Immature natural killer cell (primary cell): ENCODE measurements at regions not wholly inside any gene's neighbourhood (a gene's known extent, or its start where the extent isn't known, plus 50 kb on each side); places are given as distances from the start of the nearest gene placed in this dataset.

Experiments
- DNase-seq, 3 donors: peaks; one replicate each; pipeline ENCODE4 v3.0.0; 2022; ENCODE audit warnings: mixed read lengths in 1 of 3
- H3K27ac Mint-ChIP-seq, 6 donors: one replicate each; pipeline ENCODE4 v1.8.0; 2020; ENCODE audit warnings: mixed read lengths in 6 of 6, mild to moderate bottlenecking in 5 of 6, inconsistent platforms in 4 of 6, moderate library complexity in 3 of 6
- H3K27me3 Mint-ChIP-seq, 3 donors: one replicate each; pipeline ENCODE4 v1.8.0; 2020 to 2021; ENCODE audit warnings: low read depth in 3 of 3, mild to moderate bottlenecking in 3 of 3, mixed read lengths in 3 of 3, moderate library complexity in 3 of 3, inconsistent platforms in 1 of 3
- H3K36me3 Mint-ChIP-seq, 3 donors: one replicate each; pipeline ENCODE4 v1.8.0; 2020; ENCODE audit warnings: mixed read lengths in 3 of 3, inconsistent platforms in 2 of 3, mild to moderate bottlenecking in 2 of 3
- H3K4me1 Mint-ChIP-seq, 2 donors: one replicate each; pipeline ENCODE4 v1.8.0; 2020; ENCODE audit warnings: inconsistent platforms in 2 of 2, mild to moderate bottlenecking in 2 of 2, mixed read lengths in 2 of 2, moderate library complexity in 1 of 2
- H3K4me3 Mint-ChIP-seq, 5 donors: one replicate each; pipeline ENCODE4 v1.8.0; 2020; ENCODE audit warnings: mild to moderate bottlenecking in 5 of 5, mixed read lengths in 5 of 5, inconsistent platforms in 3 of 5, moderate library complexity in 3 of 5
- H3K9me3 Mint-ChIP-seq, 6 donors: one replicate each; pipeline ENCODE4 v1.8.0; 2020; ENCODE audit warnings: mild to moderate bottlenecking in 6 of 6, mixed read lengths in 6 of 6, inconsistent platforms in 4 of 6, moderate library complexity in 3 of 6

DNA sequence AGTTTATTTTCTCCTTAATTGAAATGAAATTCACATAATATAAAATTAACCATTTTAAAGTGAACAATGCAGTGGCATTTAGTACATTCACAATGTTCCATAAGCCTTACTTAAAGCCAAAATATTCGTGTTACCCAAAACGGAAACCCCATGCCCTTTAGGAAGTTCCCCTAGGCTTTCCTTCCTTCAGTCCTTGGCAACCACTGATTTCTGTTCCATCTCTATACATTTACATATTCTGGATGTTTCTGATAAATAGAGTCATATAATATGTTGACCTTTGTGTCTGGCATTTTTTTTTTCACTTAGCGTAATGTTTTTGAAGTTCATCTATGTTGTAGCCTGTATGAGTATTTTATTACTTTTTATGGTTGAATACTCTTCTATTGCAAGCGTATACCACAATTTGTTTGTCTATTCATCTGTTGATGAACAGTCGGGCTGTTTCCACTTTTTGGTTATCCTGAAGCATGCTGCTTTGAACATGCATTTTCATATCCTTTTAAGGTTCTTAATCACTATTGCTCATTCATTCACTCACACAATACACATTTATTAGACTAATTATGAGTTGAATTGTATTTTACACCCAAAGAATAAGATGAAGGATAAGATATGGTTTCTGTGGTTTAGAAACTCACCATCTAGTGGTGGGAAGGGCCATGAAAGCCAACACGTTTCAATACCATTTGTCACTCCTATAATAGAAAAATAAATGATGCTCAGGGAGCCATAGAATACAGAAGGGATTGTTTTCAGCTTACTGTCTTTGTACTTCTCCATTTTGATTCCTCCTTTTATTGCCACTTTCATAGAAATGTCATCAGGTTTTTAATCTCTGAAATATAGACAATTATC is 408.2 kb upstream of the CBLB start:
- H3K4me3 Mint-ChIP-seq = no peak overlapping the region
- peaks cover 0 to 6% (median 0%) of the 10 kb centered on the region in 3 donors for H3K36me3 Mint-ChIP-seq
- H3K27me3 Mint-ChIP-seq = no peaks in the 10 kb centered on the region
- no peak for DNase-seq
- peaks cover 6 to 19% of the 10 kb centered on the region in 2 donors for H3K4me1 Mint-ChIP-seq
- H3K9me3 Mint-ChIP-seq = no peaks in the 10 kb centered on the region
- H3K27ac Mint-ChIP-seq = no peak overlapping the region

DNA sequence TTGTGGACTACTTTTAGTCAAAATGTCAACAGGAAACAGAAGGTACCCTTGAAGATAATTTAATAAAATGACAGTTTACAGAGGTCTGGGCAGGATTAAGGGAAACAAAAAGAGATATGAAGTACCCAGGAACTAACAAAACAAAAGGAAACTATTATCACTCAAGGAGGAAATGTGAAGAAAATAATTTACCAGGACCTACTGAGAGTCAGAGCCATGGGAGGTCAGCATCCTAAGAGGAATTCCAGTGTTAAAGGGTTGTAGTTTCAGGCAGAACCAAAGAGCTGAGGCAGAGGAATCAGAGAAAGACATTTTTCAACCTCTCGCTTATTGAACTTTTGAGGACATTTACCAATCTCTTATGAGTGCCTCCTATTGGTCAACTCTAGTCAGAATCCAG is 408.9 kb upstream of the CBLB start:
- Mint-ChIP-seq H3K9me3 (no peaks in the 10 kb centered on the region), H3K36me3 (peaks cover 0 to 7% (median 0%) of the 10 kb centered on the region in 3 donors), H3K4me1 (peaks cover 6 to 19% of the 10 kb centered on the region in 2 donors), H3K4me3 (no peak overlapping the region), H3K27me3 (no peaks in the 10 kb centered on the region), H3K27ac (no peak overlapping the region)
- no peak for DNase-seq

DNA sequence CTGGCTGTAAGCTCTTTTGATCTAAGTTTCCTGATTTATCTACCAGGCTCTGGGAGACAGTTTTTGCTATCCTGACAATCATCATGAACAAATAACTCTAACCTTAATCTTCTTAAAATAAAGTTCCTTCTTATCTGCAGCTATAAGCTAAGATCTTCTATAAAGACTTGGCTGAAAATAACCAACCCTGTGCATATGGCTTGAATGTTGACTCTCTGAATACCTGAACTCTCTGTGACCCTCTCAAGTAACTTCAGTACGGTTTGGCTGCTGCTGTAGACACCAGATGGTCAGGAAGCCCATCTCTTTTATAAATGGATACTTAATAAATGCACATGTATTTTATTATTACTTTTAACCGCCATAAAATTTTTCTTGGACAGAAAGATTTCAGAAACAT is 412.4 kb upstream of the CBLB start:
- no peak for DNase-seq
- H3K27ac Mint-ChIP-seq = no peak overlapping the region

DNA sequence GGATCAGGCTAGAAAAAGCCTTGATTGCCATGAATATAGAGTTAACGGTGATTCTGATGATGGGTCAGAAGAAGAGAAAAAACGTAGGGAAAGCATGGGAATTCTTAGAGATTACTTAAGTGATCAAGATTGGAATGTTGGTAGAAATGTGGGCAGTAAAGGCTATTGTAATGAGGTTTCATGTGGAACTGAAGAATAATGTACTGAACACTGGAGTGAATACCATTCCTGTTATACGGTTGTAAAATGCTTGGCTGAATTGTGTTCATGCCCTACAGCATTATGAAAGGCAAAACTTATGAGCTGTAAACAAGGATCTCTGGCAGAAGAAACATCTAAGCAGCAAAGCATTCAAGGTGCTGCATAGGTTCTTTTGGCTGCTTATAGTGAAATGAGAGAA is 414.1 kb upstream of the CBLB start:
- Mint-ChIP-seq H3K27ac (no peak overlapping the region), H3K9me3 (no peaks in the 10 kb centered on the region), H3K4me3 (no peak overlapping the region), H3K27me3 (peaks cover 0 to 2% (median 0%) of the 10 kb centered on the region in 3 donors), H3K4me1 (peaks cover 0 to under 1% of the 10 kb centered on the region in 2 donors), H3K36me3 (peaks cover 0 to 16% (median 0%) of the 10 kb centered on the region in 3 donors)
- no peak for DNase-seq

More for the DNA sequence above, 412.4 kb upstream of the CBLB start:
- Mint-ChIP-seq H3K9me3 (no peaks in the 10 kb centered on the region), H3K36me3 (peaks cover 0 to 17% (median 0%) of the 10 kb centered on the region in 3 donors), H3K4me3 (no peak overlapping the region), H3K27me3 (peaks cover 0 to 2% (median 0%) of the 10 kb centered on the region in 3 donors), H3K4me1 (peaks cover 6 to 16% of the 10 kb centered on the region in 2 donors)

DNA sequence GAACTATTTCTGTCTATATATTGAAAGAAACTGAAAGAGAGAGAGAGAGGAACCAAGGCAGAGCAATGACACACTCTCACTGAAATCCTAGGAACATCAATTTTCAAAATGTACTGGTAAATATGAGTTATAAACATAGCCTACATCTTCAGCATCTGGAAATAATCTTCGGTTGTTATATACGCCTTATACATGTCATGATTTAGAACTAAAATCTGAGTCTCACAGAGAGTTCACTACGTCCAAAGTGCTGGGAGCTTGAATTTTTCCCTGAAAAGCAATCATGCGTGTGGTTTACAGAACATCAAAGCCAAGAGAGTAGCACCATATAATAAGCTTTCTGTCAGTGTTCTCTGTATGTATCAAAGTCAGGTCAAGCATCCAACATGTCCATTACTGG is 420.0 kb upstream of the CBLB start:
- peaks cover 0 to 6% (median 3%) of the 10 kb centered on the region in 3 donors for H3K36me3 Mint-ChIP-seq
- H3K27me3 Mint-ChIP-seq = peaks cover 0 to 2% (median 0%) of the 10 kb centered on the region in 3 donors
- no peak for DNase-seq
- peaks cover 4 to 10% of the 10 kb centered on the region in 2 donors for H3K4me1 Mint-ChIP-seq
- no peak overlapping the region for H3K4me3 Mint-ChIP-seq
- no peak overlapping the region for H3K27ac Mint-ChIP-seq
- H3K9me3 Mint-ChIP-seq = no peaks in the 10 kb centered on the region

DNA sequence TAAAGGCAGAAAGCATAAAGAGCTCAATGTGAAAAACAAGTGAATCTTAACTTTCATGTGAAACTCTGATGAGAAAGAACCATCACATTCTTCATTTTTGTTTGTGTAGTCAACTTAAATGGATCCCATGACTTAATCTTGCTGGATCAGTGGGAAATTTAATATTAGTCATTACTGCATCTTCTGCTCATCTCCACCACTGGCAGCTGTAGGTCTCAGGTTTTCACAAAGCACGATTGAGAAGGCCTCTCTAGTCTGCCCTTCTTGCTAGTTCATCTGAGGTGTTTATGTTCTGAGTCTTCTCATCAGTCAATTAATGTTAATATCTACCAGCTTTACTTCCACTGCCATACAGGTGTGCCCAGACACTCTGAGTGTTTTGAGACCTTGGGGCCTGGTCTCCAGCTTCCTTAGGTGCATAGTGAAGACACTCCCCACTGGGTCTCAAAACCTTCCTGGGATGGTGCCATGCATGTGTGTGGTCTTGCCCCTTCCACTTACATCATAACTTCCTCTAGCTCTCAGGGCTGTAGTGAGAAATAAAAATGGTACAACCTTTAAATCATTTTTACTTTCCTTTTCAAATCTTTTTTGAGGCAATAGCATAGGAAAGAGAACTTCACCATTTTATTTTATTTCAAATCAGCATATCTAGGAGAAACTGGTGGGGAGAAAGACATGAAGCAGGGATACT is 421.6 kb upstream of the CBLB start:
- Mint-ChIP-seq H3K27ac (peak overlapping the region in 1 of 6 donors; percentile 13), H3K36me3 (peaks cover 0 to 3% (median 0%) of the 10 kb centered on the region in 3 donors), H3K27me3 (peaks cover 0 to 2% (median 0%) of the 10 kb centered on the region in 3 donors), H3K4me3 (no peak overlapping the region), H3K4me1 (peaks cover 4 to 10% of the 10 kb centered on the region in 2 donors), H3K9me3 (no peaks in the 10 kb centered on the region)
- DNase-seq = no peak

DNA sequence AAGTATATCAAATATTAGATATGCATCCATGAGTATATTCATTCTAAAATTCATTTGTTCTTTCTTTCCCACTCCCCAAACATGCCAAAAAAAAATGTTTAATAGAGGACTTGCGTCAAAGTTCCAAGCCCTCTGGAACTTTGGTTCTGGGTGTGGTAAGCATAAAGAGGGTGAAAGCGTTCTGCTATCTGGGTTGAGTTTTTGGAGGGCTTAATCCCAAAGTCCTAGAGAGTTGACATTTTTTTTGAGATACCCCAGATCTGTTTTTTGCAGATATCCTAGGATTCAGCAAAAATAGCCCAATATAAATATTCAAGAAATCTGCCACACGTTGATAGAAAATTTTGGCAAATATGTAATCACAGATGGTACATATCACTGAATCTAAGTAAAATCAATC is 424.3 kb upstream of the CBLB start:
- Mint-ChIP-seq H3K27ac (no peak overlapping the region), H3K36me3 (peaks cover 0 to 3% (median 0%) of the 10 kb centered on the region in 3 donors), H3K4me1 (peaks cover 4 to 10% of the 10 kb centered on the region in 2 donors), H3K9me3 (no peaks in the 10 kb centered on the region), H3K4me3 (no peak overlapping the region), H3K27me3 (peaks cover 0 to 3% (median 0%) of the 10 kb centered on the region in 3 donors)
- no peak for DNase-seq

DNA sequence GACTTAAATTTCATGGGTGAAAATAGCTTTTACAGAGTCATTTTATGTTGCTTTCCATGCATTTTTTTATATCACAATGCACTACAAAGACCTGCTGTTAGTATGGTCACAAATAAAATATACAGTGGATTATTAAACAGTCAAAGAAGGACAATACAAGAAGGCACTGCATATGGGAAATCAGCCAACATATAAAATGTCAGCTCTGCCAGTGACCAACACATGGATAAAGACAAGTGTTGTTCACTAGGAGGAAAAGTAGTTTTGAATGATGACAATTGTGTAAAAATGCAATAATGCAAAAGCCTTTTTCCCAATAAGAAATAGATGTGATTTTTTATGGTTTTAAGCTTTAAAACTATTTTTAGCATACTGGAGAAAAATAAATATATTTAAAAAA is 425.3 kb upstream of the CBLB start:
- Mint-ChIP-seq H3K9me3 (no peaks in the 10 kb centered on the region), H3K27me3 (peaks cover 0 to 3% (median 0%) of the 10 kb centered on the region in 3 donors), H3K4me1 (peaks cover 5 to 11% of the 10 kb centered on the region in 2 donors), H3K27ac (no peak overlapping the region), H3K36me3 (peaks cover 0 to 3% (median 0%) of the 10 kb centered on the region in 3 donors), H3K4me3 (no peak overlapping the region)
- DNase-seq = no peak

DNA sequence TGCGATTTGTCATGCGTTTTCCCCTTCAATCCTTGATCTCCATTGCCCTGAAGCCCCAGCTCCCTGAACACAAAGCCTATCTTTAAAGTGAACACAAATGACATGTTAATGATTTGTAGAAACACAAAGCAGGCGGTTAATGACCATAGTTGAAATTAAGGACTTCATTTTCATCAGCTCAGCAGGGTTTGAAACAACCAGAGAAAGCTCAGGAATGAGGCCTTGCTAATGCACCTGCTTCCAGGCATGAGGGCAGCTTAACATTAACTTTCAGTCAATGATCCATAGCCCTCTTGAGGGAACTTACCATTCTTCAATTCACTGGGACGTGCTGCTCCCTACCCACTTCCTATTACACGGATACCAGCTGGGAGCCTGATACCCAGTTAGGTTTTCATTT is 427.2 kb upstream of the CBLB start:
- Mint-ChIP-seq H3K9me3 (no peaks in the 10 kb centered on the region), H3K4me3 (no peak overlapping the region), H3K27me3 (peaks cover 0 to 3% (median 0%) of the 10 kb centered on the region in 3 donors), H3K36me3 (peaks cover 0 to 3% (median 0%) of the 10 kb centered on the region in 3 donors), H3K4me1 (peaks cover 5 to 12% of the 10 kb centered on the region in 2 donors), H3K27ac (no peak overlapping the region)
- no peak for DNase-seq

DNA sequence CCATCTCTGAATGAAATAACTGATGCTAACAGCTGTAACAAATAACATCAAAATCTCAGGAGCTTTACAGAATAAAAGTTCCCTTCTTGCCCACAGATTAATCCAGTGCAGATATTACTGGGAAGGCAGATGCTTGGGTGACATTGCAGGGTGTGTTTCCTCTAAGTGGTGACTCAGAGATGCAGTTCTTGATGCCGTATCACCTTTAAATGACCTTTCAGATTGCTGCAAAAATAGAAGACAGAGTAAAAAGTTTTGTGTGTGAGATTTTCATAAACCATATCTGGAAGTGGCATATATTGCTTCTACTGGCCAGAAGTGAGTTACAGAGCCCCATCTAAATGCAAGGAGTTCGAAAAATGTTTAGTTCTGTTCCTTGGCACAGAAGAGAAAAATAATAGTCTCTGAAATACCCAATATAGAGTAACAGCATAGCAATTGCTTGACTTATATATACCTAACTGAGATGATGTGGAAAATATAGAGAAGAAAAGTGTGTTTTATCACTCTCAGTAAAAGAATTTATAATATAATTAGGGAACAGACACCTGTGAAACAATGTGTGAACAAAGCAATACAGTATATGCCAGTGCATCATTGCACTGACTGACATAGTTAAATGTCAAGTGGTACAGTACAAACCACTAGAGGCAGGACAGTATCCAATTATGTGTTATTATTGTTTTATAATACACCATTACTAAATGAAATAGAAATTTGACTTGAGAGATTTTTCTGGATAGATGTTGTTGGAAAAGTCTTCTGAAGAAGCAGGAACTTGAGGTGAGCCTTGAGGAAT is 430.7 kb upstream of the CBLB start:
- H3K4me3 Mint-ChIP-seq = no peak overlapping the region

DNA sequence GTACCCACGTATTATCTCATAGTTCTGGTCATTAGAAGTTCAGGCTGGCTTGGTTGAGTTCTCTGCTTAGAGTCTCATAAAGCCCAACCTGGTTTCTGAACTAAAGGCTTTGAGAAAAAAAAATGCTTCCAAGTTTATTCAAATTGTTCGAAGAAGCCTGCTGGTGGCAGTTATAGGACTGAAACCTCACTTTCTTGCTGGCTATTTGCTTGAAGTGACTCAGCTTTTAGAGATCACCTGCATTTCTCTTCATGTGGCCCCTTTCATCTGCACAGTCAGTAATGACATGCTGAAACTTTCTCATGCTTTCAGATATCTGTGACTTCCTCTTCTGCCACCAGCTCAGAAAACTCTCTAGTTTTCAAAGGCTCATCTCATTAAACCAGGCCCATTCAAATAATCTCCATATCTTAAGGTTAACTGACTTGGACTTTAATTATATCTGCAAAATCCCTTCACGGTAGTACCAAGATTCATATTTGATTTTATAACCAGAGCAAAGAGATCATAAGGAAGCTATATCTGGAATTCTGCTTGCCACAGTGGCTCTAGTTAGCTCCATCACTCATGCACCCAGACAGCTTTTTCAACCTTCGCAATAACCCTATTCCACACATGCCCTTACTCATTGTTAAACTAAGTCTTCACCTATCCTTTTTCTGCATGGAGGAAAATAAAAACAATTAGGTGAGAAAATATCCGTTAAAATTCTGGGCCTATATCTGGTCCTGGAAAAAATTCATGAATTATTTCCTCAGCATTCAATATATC is 433.8 kb upstream of the CBLB start:
- no peak for DNase-seq
- H3K27me3 Mint-ChIP-seq = peaks cover 0 to 4% (median 0%) of the 10 kb centered on the region in 3 donors
- H3K9me3 Mint-ChIP-seq = no peaks in the 10 kb centered on the region
- H3K4me3 Mint-ChIP-seq = no peak overlapping the region
- H3K4me1 Mint-ChIP-seq = peaks cover 5 to 17% of the 10 kb centered on the region in 2 donors
- peak overlapping the region in 1 of 6 donors; percentile 24 for H3K27ac Mint-ChIP-seq
- peaks cover 0 to 3% (median 0%) of the 10 kb centered on the region in 3 donors for H3K36me3 Mint-ChIP-seq

More for the DNA sequence above, 430.7 kb upstream of the CBLB start:
- peak overlapping the region in 1 of 6 donors; percentile 3 for H3K27ac Mint-ChIP-seq
- peaks cover 0 to 3% (median 0%) of the 10 kb centered on the region in 3 donors for H3K36me3 Mint-ChIP-seq
- H3K9me3 Mint-ChIP-seq = no peaks in the 10 kb centered on the region
- peaks cover 5 to 17% of the 10 kb centered on the region in 2 donors for H3K4me1 Mint-ChIP-seq
- peaks cover 0 to 3% (median 0%) of the 10 kb centered on the region in 3 donors for H3K27me3 Mint-ChIP-seq
- DNase-seq = no peak

DNA sequence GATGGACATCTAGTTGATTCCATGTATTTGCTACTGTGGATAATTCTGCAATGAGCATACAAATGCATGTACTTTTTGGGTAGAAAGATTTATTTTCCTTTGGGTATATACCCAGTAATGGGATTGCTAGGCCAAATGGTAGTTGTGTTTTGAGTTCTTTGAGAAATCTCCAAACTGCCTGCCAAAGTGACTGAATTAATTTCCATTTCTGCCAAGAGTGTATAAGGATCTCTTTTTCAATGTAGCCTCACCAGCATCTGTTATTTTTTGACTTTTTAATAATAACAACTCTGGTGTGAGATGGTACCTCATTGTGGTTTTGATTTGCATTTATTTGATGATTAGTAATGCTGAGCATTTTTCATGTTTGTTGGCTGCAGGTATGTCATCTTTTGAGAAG is 435.0 kb upstream of the CBLB start:
- H3K4me1 Mint-ChIP-seq = peaks cover 5 to 17% of the 10 kb centered on the region in 2 donors
- no peak overlapping the region for H3K4me3 Mint-ChIP-seq
- peaks cover 0 to 3% (median 0%) of the 10 kb centered on the region in 3 donors for H3K36me3 Mint-ChIP-seq
- no peaks in the 10 kb centered on the region for H3K9me3 Mint-ChIP-seq
- H3K27me3 Mint-ChIP-seq = peaks cover 0 to 2% (median 0%) of the 10 kb centered on the region in 3 donors
- no peak overlapping the region for H3K27ac Mint-ChIP-seq
- DNase-seq = no peak

DNA sequence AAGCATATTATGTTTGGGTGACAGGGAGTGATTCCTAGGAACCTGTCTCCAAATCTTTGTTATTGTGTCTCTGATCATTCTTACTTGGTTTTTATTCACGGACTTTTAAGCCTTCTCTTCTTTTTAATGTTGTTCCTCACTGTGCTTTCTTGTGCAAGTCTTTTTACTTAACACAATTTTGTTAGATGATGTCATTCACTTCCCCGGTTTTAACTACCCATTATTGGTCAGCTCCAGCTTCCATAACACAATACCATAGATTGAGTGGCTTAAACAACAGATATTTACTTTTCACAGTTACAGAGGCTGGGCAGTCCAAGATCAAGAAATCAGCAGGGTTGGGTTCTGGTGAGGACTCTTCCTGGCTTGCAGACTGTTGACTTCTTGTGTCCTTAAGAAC is 436.3 kb upstream of the CBLB start:
- H3K27ac Mint-ChIP-seq = no peak overlapping the region
- peaks cover 0 to 2% (median 0%) of the 10 kb centered on the region in 3 donors for H3K36me3 Mint-ChIP-seq
- H3K9me3 Mint-ChIP-seq = no peaks in the 10 kb centered on the region
- H3K27me3 Mint-ChIP-seq = peaks cover 0 to 2% (median 0%) of the 10 kb centered on the region in 3 donors
- no peak for DNase-seq
- H3K4me3 Mint-ChIP-seq = no peak overlapping the region
- peaks cover 0 to 5% of the 10 kb centered on the region in 2 donors for H3K4me1 Mint-ChIP-seq
